ENCODE measurements at regions not wholly inside any gene's neighbourhood (a gene's known extent, or its start where the extent isn't known, plus 50 kb on each side); places are given as distances from the start of the nearest gene placed in this dataset.
A peak's percentile ranks its signal among the peaks of the same experiment; 100 is the strongest.
"Not testable (repeated sequence)": the region's sequence is repeated elsewhere in the genome, so short reads cannot be mapped to it uniquely, and the experiment has no call there.

- peaks cover 14% of the 10 kb centered on the region for H3K4me1 ChIP-seq (ENCODE audit: control insufficient read depth, insufficient read depth, low read length)
- no peak overlapping the region for H3K4me3 ChIP-seq (ENCODE audit: low read length)
- H3K36me3 ChIP-seq (ENCODE audit: control insufficient read depth, insufficient read depth, low read length): no peaks in the 10 kb centered on the region
- no peaks in the 10 kb centered on the region for H3K9me3 ChIP-seq (replicated peaks; ENCODE audit: control insufficient read depth, low read depth, low read length)
- peak; percentile 71 for DNase-seq
- no CpG with 5 or more reads among the region's 13 CpGs for WGBS (ENCODE audit: insufficient coverage)
- no peaks in the 10 kb centered on the region for H3K27me3 ChIP-seq (ENCODE audit: control insufficient read depth, insufficient read depth, low read length)
- H3K27ac ChIP-seq (ENCODE audit: low read length): peak overlapping the region; percentile 40
These were observed 100.4 kb upstream of the LARP1 start for GRCh38 chr5:154654486-154655371.

- WGBS (ENCODE audit: insufficient coverage): 100% methylated on average over 1 of the region's 4 CpGs
- H3K9me3 ChIP-seq (replicated peaks; ENCODE audit: control insufficient read depth, low read depth, low read length): no peaks in the 10 kb centered on the region
- H3K4me3 ChIP-seq (ENCODE audit: low read length): no peak overlapping the region
- peaks cover 14% of the 10 kb centered on the region for H3K4me1 ChIP-seq (ENCODE audit: control insufficient read depth, insufficient read depth, low read length)
- H3K36me3 ChIP-seq (ENCODE audit: control insufficient read depth, insufficient read depth, low read length): no peaks in the 10 kb centered on the region
- peak overlapping the region; percentile 40 for H3K27ac ChIP-seq (ENCODE audit: low read length)
- no peaks in the 10 kb centered on the region for H3K27me3 ChIP-seq (ENCODE audit: control insufficient read depth, insufficient read depth, low read length)
- no peak for DNase-seq
These were observed 101.3 kb upstream of the LARP1 start for GRCh38 chr5:154653764-154654485.

GRCh38 chr5:154653418-154653763, 101.8 kb upstream of the LARP1 start:
- Histone ChIP-seq H3K27me3 (ENCODE audit: control insufficient read depth, insufficient read depth, low read length) (no peaks in the 10 kb centered on the region), H3K4me3 (ENCODE audit: low read length) (no peak overlapping the region), H3K4me1 (ENCODE audit: control insufficient read depth, insufficient read depth, low read length) (peaks cover 14% of the 10 kb centered on the region), H3K27ac (ENCODE audit: low read length) (no peak overlapping the region), H3K9me3 (replicated peaks; ENCODE audit: control insufficient read depth, low read depth, low read length) (no peaks in the 10 kb centered on the region), H3K36me3 (ENCODE audit: control insufficient read depth, insufficient read depth, low read length) (no peaks in the 10 kb centered on the region)
- DNase-seq: no peak
- WGBS (ENCODE audit: insufficient coverage): 85% methylated on average over 3 of the region's 3 CpGs

- DNase-seq: no peak
- 83% methylated on average over 1 of the region's 5 CpGs for WGBS (ENCODE audit: insufficient coverage)
- H3K4me1 ChIP-seq (ENCODE audit: control insufficient read depth, insufficient read depth, low read length): peaks cover 14% of the 10 kb centered on the region
- no peaks in the 10 kb centered on the region for H3K36me3 ChIP-seq (ENCODE audit: control insufficient read depth, insufficient read depth, low read length)
- H3K27ac ChIP-seq (ENCODE audit: low read length): no peak overlapping the region
- peaks cover under 1% of the 10 kb centered on the region for H3K27me3 ChIP-seq (ENCODE audit: control insufficient read depth, insufficient read depth, low read length)
- H3K9me3 ChIP-seq (replicated peaks; ENCODE audit: control insufficient read depth, low read depth, low read length): no peaks in the 10 kb centered on the region
- H3K4me3 ChIP-seq (ENCODE audit: low read length): no peak overlapping the region
These were observed 102.3 kb upstream of the LARP1 start for GRCh38 chr5:154652746-154653417.

GRCh38 chr5:154651795-154652194, 103.4 kb upstream of the LARP1 start:
- peaks cover 11% of the 10 kb centered on the region for H3K27me3 ChIP-seq (ENCODE audit: control insufficient read depth, insufficient read depth, low read length)
- not testable (repeated sequence) for DNase-seq
- WGBS (ENCODE audit: insufficient coverage): 93% methylated on average over 3 of the region's 5 CpGs

GRCh38 chr5:154648706-154649105, 106.5 kb upstream of the LARP1 start:
- WGBS (ENCODE audit: insufficient coverage): 93% methylated on average over 8 of the region's 9 CpGs
- Histone ChIP-seq H3K4me1 (ENCODE audit: control insufficient read depth, insufficient read depth, low read length) (peaks cover 7% of the 10 kb centered on the region), H3K9me3 (replicated peaks; ENCODE audit: control insufficient read depth, low read depth, low read length) (no peaks in the 10 kb centered on the region), H3K36me3 (ENCODE audit: control insufficient read depth, insufficient read depth, low read length) (no peaks in the 10 kb centered on the region), H3K27ac (ENCODE audit: low read length) (no peak overlapping the region), H3K4me3 (ENCODE audit: low read length) (no peak overlapping the region), H3K27me3 (ENCODE audit: control insufficient read depth, insufficient read depth, low read length) (peaks cover 18% of the 10 kb centered on the region)
- no peak for DNase-seq

More at GRCh38 chr5:154651795-154652194, 103.4 kb upstream of the LARP1 start:
- not testable (repeated sequence) for H3K36me3 ChIP-seq (ENCODE audit: control insufficient read depth, insufficient read depth, low read length); H3K27ac ChIP-seq (ENCODE audit: low read length); H3K4me3 ChIP-seq (ENCODE audit: low read length); H3K9me3 ChIP-seq (replicated peaks; ENCODE audit: control insufficient read depth, low read depth, low read length)
- H3K4me1 ChIP-seq (ENCODE audit: control insufficient read depth, insufficient read depth, low read length): peaks cover 22% of the 10 kb centered on the region

- Histone ChIP-seq H3K27ac (ENCODE audit: low read length) (no peak overlapping the region), H3K36me3 (ENCODE audit: control insufficient read depth, insufficient read depth, low read length) (no peaks in the 10 kb centered on the region), H3K4me3 (ENCODE audit: low read length) (no peak overlapping the region), H3K9me3 (replicated peaks; ENCODE audit: control insufficient read depth, low read depth, low read length) (no peaks in the 10 kb centered on the region), H3K27me3 (ENCODE audit: control insufficient read depth, insufficient read depth, low read length) (peaks cover 18% of the 10 kb centered on the region), H3K4me1 (ENCODE audit: control insufficient read depth, insufficient read depth, low read length) (peaks cover 7% of the 10 kb centered on the region)
- DNase-seq: no peak
- 92% methylated on average over 6 of the region's 16 CpGs for WGBS (ENCODE audit: insufficient coverage)
These were observed 106.9 kb upstream of the LARP1 start for GRCh38 chr5:154648229-154648628.

GRCh38 chr5:154647761-154648145, 107.4 kb upstream of the LARP1 start:
- no peak for DNase-seq
- no peaks in the 10 kb centered on the region for H3K9me3 ChIP-seq (replicated peaks; ENCODE audit: control insufficient read depth, low read depth, low read length)
- H3K27me3 ChIP-seq (ENCODE audit: control insufficient read depth, insufficient read depth, low read length): peaks cover 18% of the 10 kb centered on the region
- peaks cover 7% of the 10 kb centered on the region for H3K4me1 ChIP-seq (ENCODE audit: control insufficient read depth, insufficient read depth, low read length)
- WGBS (ENCODE audit: insufficient coverage): 51% methylated on average over 4 of the region's 6 CpGs
- H3K27ac ChIP-seq (ENCODE audit: low read length): no peak overlapping the region
- H3K36me3 ChIP-seq (ENCODE audit: control insufficient read depth, insufficient read depth, low read length): no peaks in the 10 kb centered on the region
- no peak overlapping the region for H3K4me3 ChIP-seq (ENCODE audit: low read length)

- H3K27ac ChIP-seq (ENCODE audit: low read length): no peak overlapping the region
These were observed 107.9 kb upstream of the LARP1 start for GRCh38 chr5:154647114-154647760.

GRCh38 chr5:154646745-154647113, 108.4 kb upstream of the LARP1 start:
- DNase-seq: no peak
- WGBS (ENCODE audit: insufficient coverage): 18% methylated on average over 19 of the region's 24 CpGs
- no peaks in the 10 kb centered on the region for H3K36me3 ChIP-seq (ENCODE audit: control insufficient read depth, insufficient read depth, low read length)
- H3K4me1 ChIP-seq (ENCODE audit: control insufficient read depth, insufficient read depth, low read length): peaks cover 7% of the 10 kb centered on the region
- peaks cover 18% of the 10 kb centered on the region for H3K27me3 ChIP-seq (ENCODE audit: control insufficient read depth, insufficient read depth, low read length)
- H3K4me3 ChIP-seq (ENCODE audit: low read length): no peak overlapping the region
- H3K27ac ChIP-seq (ENCODE audit: low read length): no peak overlapping the region
- H3K9me3 ChIP-seq (replicated peaks; ENCODE audit: control insufficient read depth, low read depth, low read length): no peaks in the 10 kb centered on the region

More at GRCh38 chr5:154647114-154647760, 107.9 kb upstream of the LARP1 start:
- Histone ChIP-seq H3K9me3 (replicated peaks; ENCODE audit: control insufficient read depth, low read depth, low read length) (no peaks in the 10 kb centered on the region), H3K4me1 (ENCODE audit: control insufficient read depth, insufficient read depth, low read length) (peaks cover 7% of the 10 kb centered on the region), H3K4me3 (ENCODE audit: low read length) (peak overlapping the region; percentile 25), H3K36me3 (ENCODE audit: control insufficient read depth, insufficient read depth, low read length) (no peaks in the 10 kb centered on the region), H3K27me3 (ENCODE audit: control insufficient read depth, insufficient read depth, low read length) (peaks cover 18% of the 10 kb centered on the region)
- DNase-seq: peak; percentile 30
- 7% methylated on average over 36 of the region's 36 CpGs for WGBS (ENCODE audit: insufficient coverage)

All from muscle of leg (tissue), 3 donors.